Fibroblast of pulmonary artery (primary cell): ENCODE measurements at regions not wholly inside any gene's neighbourhood (a gene's known extent, or its start where the extent isn't known, plus 50 kb on each side); places are given as distances from the start of the nearest gene placed in this dataset.

Experiments
- DNase-seq: peaks from one replicate; pipeline ENCODE4 v3.0.0-alpha.2; 2010; ENCODE audit warnings: low read depth
- H3K4me3 ChIP-seq: replicated peaks from 2 replicates; pipeline ENCODE4 v1.5.1; 2011; ENCODE audit warnings: low read depth, mild to moderate bottlenecking, control low read depth, low read length, moderate library complexity
- CTCF ChIP-seq: IDR thresholded peaks from 2 replicates; pipeline ENCODE4 v1.5.1; 2011; ENCODE audit warnings: mild to moderate bottlenecking, control low read depth, low read length, inconsistent platforms; ENCODE audit errors: missing control alignments

- no peak for DNase-seq
- TF ChIP-seq CTCF = no peak
- no peak overlapping the region for H3K4me3 ChIP-seq
These were observed 54.6 kb upstream of the PCSK6 start for GRCh38 chr15:101543926-101544612.

GRCh38 chr15:101543431-101543830, 53.9 kb upstream of the PCSK6 start:
- TF ChIP-seq CTCF = no peak
- H3K4me3 ChIP-seq = no peak overlapping the region
- no peak for DNase-seq

GRCh38 chr15:101543026-101543390, 53.5 kb upstream of the PCSK6 start:
- no peak for TF ChIP-seq CTCF
- no peak overlapping the region for H3K4me3 ChIP-seq
- DNase-seq = no peak

GRCh38 chr15:101542306-101543025, 53.0 kb upstream of the PCSK6 start:
- DNase-seq = no peak
- no peak overlapping the region for H3K4me3 ChIP-seq
- no peak for TF ChIP-seq CTCF

GRCh38 chr15:101541501-101542292, 52.2 kb upstream of the PCSK6 start:
- DNase-seq = no peak
- H3K4me3 ChIP-seq = no peak overlapping the region
- TF ChIP-seq CTCF = no peak

- no peak overlapping the region for H3K4me3 ChIP-seq
- TF ChIP-seq CTCF = no peak
- DNase-seq = no peak
These were observed 51.2 kb upstream of the PCSK6 start for GRCh38 chr15:101540480-101541239.
